Spleen (tissue), 7 donors: ENCODE measurements at regions not wholly inside any gene's neighbourhood (a gene's known extent, or its start where the extent isn't known, plus 50 kb on each side); places are given as distances from the start of the nearest gene placed in this dataset.

Experiments
- CTCF ChIP-seq, 11 experiments: fragments of 200-600 bp in 7 of 11; fragments of 450-650 bp in 4 of 11; sonication (generic) in 4 of 11; IDR thresholded peaks in 8 of 11; conservative IDR thresholded peaks in 3 of 11; 1 replicate in 7 of 11; 2 replicates in 4 of 11; pipeline versions ENCODE4 v1.4.0 to v1.8.0; 2016 to 2021; ENCODE audit warnings: antibody characterized with exemption in 11 of 11, inconsistent platforms in 4 of 11, mild to moderate bottlenecking in 1 of 11
- POLR2A ChIP-seq, 3 donors: fragments of 450-650 bp; IDR thresholded peaks; one replicate each; pipeline ENCODE4 v1.5.1; 2017; ENCODE audit warnings: antibody characterized with exemption in 3 of 3, mild to moderate bottlenecking in 1 of 3
- POLR2AphosphoS5 ChIP-seq, 3 donors: sonication (generic); formaldehyde crosslinking; IDR thresholded peaks; one replicate each; pipeline ENCODE4 v1.5.1; 2017; ENCODE audit warnings: antibody characterized with exemption in 3 of 3
- donor health status: DM: no; HTN: no; CAD: no; lungs with moderate emphysema.
- donor health status: DM: no; HTN: no; CAD: no.
- donor health status: DM: no; HTN: no; CAD: no.

GRCh38 chr13:111880185-111880584 lies 186.8 kb upstream of the SOX1 start:
- no peak for TF ChIP-seq CTCF (IDR thresholded peaks at IDR 0.05 in 8 of 11, conservative IDR thresholded peaks at IDR 0.05 in 3 of 11)
- TF ChIP-seq POLR2A (IDR thresholded peaks at IDR 0.05): no peak
- TF ChIP-seq POLR2AphosphoS5 (IDR thresholded peaks at IDR 0.05): no peak
